Testis (tissue), 2 donors: ENCODE measurements at regions not wholly inside any gene's neighbourhood (a gene's known extent, or its start where the extent isn't known, plus 50 kb on each side); places are given as distances from the start of the nearest gene placed in this dataset.

Experiments used
- POLR2A ChIP-seq: fragments of 450-650 bp; IDR thresholded peaks from one replicate; pipeline ENCODE4 v1.6.1; 2017; ENCODE audit warnings: antibody characterized with exemption, mild to moderate bottlenecking, moderate library complexity
- TF ChIP-seq, protein P1 (sequence below), 3 experiments: fragments of 450-650 bp in 2 of 3; fragments of 200-600 bp in 1 of 3; sonication (generic) in 1 of 3; IDR thresholded peaks; one replicate each; pipeline ENCODE4 v1.5.1; 2016 to 2019; ENCODE audit warnings: antibody characterized with exemption in 3 of 3, mild to moderate bottlenecking in 2 of 3, moderate library complexity in 1 of 3

DNA sequence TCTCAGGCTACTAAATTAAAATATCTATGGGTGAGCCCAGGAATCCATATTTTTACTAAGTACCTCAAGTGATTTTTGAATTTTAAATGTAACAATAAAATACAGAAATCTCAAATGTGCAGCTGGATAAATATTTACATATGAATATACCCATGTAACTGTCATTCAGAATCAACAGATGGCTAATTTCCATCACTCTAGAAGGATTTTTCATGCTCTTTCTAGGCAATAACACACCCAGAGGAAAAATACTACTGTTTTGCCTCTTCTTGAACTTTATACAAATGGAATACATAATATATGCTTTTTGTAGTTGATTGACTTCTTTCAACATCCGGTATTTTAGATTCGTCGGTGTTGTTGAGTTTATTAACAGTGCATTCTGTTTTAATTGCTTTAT lies 601.3 kb upstream of the NECTIN3 start:
- TF ChIP-seq, protein P1, sequence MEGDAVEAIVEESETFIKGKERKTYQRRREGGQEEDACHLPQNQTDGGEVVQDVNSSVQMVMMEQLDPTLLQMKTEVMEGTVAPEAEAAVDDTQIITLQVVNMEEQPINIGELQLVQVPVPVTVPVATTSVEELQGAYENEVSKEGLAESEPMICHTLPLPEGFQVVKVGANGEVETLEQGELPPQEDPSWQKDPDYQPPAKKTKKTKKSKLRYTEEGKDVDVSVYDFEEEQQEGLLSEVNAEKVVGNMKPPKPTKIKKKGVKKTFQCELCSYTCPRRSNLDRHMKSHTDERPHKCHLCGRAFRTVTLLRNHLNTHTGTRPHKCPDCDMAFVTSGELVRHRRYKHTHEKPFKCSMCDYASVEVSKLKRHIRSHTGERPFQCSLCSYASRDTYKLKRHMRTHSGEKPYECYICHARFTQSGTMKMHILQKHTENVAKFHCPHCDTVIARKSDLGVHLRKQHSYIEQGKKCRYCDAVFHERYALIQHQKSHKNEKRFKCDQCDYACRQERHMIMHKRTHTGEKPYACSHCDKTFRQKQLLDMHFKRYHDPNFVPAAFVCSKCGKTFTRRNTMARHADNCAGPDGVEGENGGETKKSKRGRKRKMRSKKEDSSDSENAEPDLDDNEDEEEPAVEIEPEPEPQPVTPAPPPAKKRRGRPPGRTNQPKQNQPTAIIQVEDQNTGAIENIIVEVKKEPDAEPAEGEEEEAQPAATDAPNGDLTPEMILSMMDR (IDR thresholded peaks at IDR 0.05) = no peak
- TF ChIP-seq POLR2A = no peak
